ENCODE measurements at regions not wholly inside any gene's neighbourhood (a gene's known extent, or its start where the extent isn't known, plus 50 kb on each side); places are given as distances from the start of the nearest gene placed in this dataset.
"Not testable (repeated sequence)": the region's sequence is repeated elsewhere in the genome, so short reads cannot be mapped to it uniquely, and the experiment has no call there.

- H3K4me3 ChIP-seq = no peak overlapping the region
- no peaks in the 10 kb centered on the region for H3K36me3 ChIP-seq (ENCODE audit: control insufficient read depth in 4 of 4, insufficient read depth in 4 of 4, low read length in 4 of 4)
- no peaks in the 10 kb centered on the region for H3K4me1 ChIP-seq (ENCODE audit: control insufficient read depth in 5 of 5, insufficient read depth in 5 of 5, low read length in 5 of 5)
- DNase-seq = no peak
- TF ChIP-seq, protein P1, sequence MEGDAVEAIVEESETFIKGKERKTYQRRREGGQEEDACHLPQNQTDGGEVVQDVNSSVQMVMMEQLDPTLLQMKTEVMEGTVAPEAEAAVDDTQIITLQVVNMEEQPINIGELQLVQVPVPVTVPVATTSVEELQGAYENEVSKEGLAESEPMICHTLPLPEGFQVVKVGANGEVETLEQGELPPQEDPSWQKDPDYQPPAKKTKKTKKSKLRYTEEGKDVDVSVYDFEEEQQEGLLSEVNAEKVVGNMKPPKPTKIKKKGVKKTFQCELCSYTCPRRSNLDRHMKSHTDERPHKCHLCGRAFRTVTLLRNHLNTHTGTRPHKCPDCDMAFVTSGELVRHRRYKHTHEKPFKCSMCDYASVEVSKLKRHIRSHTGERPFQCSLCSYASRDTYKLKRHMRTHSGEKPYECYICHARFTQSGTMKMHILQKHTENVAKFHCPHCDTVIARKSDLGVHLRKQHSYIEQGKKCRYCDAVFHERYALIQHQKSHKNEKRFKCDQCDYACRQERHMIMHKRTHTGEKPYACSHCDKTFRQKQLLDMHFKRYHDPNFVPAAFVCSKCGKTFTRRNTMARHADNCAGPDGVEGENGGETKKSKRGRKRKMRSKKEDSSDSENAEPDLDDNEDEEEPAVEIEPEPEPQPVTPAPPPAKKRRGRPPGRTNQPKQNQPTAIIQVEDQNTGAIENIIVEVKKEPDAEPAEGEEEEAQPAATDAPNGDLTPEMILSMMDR (IDR thresholded peaks at IDR 0.05; ENCODE audit: control extremely low read depth, extremely low read depth) = no peak
- H3K27me3 ChIP-seq (ENCODE audit: control insufficient read depth in 3 of 3, insufficient read depth in 3 of 3, low read length in 2 of 3) = no peaks in the 10 kb centered on the region
- no peak for ATAC-seq (ENCODE audit: insufficient read depth, low FRiP score)
- WGBS, 2 donors = 78 to 91% methylated on average over 3 of the region's 3 CpGs
- no peak overlapping the region for H3K27ac ChIP-seq (ENCODE audit: low read depth in 1 of 2, low read length in 1 of 2)
- H3K9me3 ChIP-seq (ENCODE audit: control insufficient read depth in 4 of 4, insufficient read depth in 3 of 4, low read length in 3 of 4) = peaks cover 0 to 7% (median under 1%) of the 10 kb centered on the region in 4 donors
- no peak overlapping the region for H3K9ac ChIP-seq (ENCODE audit: insufficient read depth in 1 of 2, low read length in 2 of 2)
These were observed 67.0 kb upstream of the SOD1 start for GRCh38 chr21:31592516-31592915.

- Histone ChIP-seq H3K27ac (ENCODE audit: low read depth in 1 of 2, low read length in 1 of 2) (peak overlapping the region in 1 of 2 donors; percentile 22), H3K4me3 (no peak overlapping the region), H3K4me1 (ENCODE audit: control insufficient read depth in 5 of 5, insufficient read depth in 5 of 5, low read length in 5 of 5) (no peaks in the 10 kb centered on the region), H3K9ac (ENCODE audit: insufficient read depth in 1 of 2, low read length in 2 of 2) (no peak overlapping the region), H3K9me3 (ENCODE audit: control insufficient read depth in 4 of 4, insufficient read depth in 3 of 4, low read length in 3 of 4) (peaks cover 0 to 4% (median under 1%) of the 10 kb centered on the region in 4 donors), H3K27me3 (ENCODE audit: control insufficient read depth in 3 of 3, insufficient read depth in 3 of 3, low read length in 2 of 3) (peaks cover 0 to 3% (median 0%) of the 10 kb centered on the region in 3 donors), H3K36me3 (ENCODE audit: control insufficient read depth in 4 of 4, insufficient read depth in 4 of 4, low read length in 4 of 4) (no peaks in the 10 kb centered on the region)
- TF ChIP-seq, protein P1 (IDR thresholded peaks at IDR 0.05; ENCODE audit: control extremely low read depth, extremely low read depth) = no peak
- ATAC-seq (ENCODE audit: insufficient read depth, low FRiP score) (no peak), DNase-seq (no peak)
- 76 to 92% methylated on average over 3 of the region's 3 CpGs for WGBS, 2 donors
These were observed 69.7 kb upstream of the SOD1 start for GRCh38 chr21:31589820-31590219.

DNA sequence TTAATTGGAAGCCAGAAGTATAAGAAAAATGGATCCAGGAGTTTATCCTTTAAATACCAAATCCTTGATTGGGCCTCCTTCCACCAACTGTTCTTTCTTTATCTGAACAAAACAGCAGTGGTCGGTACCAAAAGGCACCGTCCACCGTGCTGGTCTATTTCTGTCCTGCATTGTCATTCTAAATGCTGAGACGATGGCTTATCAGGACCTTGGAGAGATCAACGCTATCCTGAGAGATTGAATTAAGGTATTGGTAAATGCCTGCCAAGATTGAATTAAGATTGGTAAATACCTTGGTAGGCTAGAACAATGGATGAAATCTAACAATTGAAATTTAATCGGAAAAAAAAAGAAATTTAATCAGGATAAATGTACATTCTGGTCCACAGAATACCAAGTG lies 73.4 kb upstream of the SOD1 start:
- WGBS, 2 donors = 69 to 72% methylated on average over 6 of the region's 6 CpGs
- DNase-seq = no peak
- H3K27me3 ChIP-seq (ENCODE audit: control insufficient read depth in 3 of 3, insufficient read depth in 3 of 3, low read length in 2 of 3) = peaks cover 0 to 3% (median 0%) of the 10 kb centered on the region in 3 donors
- no peak overlapping the region for H3K9ac ChIP-seq (ENCODE audit: insufficient read depth in 1 of 2, low read length in 2 of 2)
- H3K4me3 ChIP-seq = no peak overlapping the region
- no peak overlapping the region for H3K27ac ChIP-seq (ENCODE audit: low read depth in 1 of 2, low read length in 1 of 2)
- H3K36me3 ChIP-seq (ENCODE audit: control insufficient read depth in 4 of 4, insufficient read depth in 4 of 4, low read length in 4 of 4) = no peaks in the 10 kb centered on the region
- peaks cover 0 to 1% (median 0%) of the 10 kb centered on the region in 5 donors for H3K4me1 ChIP-seq (ENCODE audit: control insufficient read depth in 5 of 5, insufficient read depth in 5 of 5, low read length in 5 of 5)
- H3K9me3 ChIP-seq (ENCODE audit: control insufficient read depth in 4 of 4, insufficient read depth in 3 of 4, low read length in 3 of 4) = no peaks in the 10 kb centered on the region
- TF ChIP-seq, protein P1 (IDR thresholded peaks at IDR 0.05; ENCODE audit: control extremely low read depth, extremely low read depth) = no peak
- ATAC-seq (ENCODE audit: insufficient read depth, low FRiP score) = no peak

GRCh38 chr21:31583937-31584336 lies 75.6 kb upstream of the SOD1 start:
- WGBS, 2 donors = 62 to 65% methylated on average over 6 to 7 of the region's 9 CpGs
- H3K27ac ChIP-seq (ENCODE audit: low read depth in 1 of 2, low read length in 1 of 2); H3K4me3 ChIP-seq; H3K4me1 ChIP-seq (ENCODE audit: control insufficient read depth in 5 of 5, insufficient read depth in 5 of 5, low read length in 5 of 5); H3K36me3 ChIP-seq (ENCODE audit: control insufficient read depth in 4 of 4, insufficient read depth in 4 of 4, low read length in 4 of 4); H3K9me3 ChIP-seq (ENCODE audit: control insufficient read depth in 4 of 4, insufficient read depth in 3 of 4, low read length in 3 of 4); H3K9ac ChIP-seq (ENCODE audit: insufficient read depth in 1 of 2, low read length in 2 of 2); DNase-seq; H3K27me3 ChIP-seq (ENCODE audit: control insufficient read depth in 3 of 3, insufficient read depth in 3 of 3, low read length in 2 of 3); ATAC-seq (ENCODE audit: insufficient read depth, low FRiP score): not testable (repeated sequence)

All from lung (tissue), 11 donors.